ENCODE measurements at regions not wholly inside any gene's neighbourhood (a gene's known extent, or its start where the extent isn't known, plus 50 kb on each side); places are given as distances from the start of the nearest gene placed in this dataset.

GRCh38 chr4:170887396-170887795, 797.6 kb upstream of the AADAT start:
- Histone ChIP-seq H3K9ac (ENCODE audit: insufficient read depth in 1 of 2, low read depth in 2 of 2, low read length in 2 of 2) (no peak overlapping the region), H3K79me2 (ENCODE audit: control insufficient read depth, insufficient read depth, low read length) (no peaks in the 10 kb centered on the region), H3K4me3 (no peak overlapping the region), H3K9me1 (ENCODE audit: control insufficient read depth, insufficient read depth, low read length) (no peaks in the 10 kb centered on the region), H3K9me3 (replicated peaks; ENCODE audit: control insufficient read depth, insufficient read depth, low read depth, low read length) (no peaks in the 10 kb centered on the region), H3K36me3 (ENCODE audit: control insufficient read depth, insufficient read depth, low read length) (no peaks in the 10 kb centered on the region), H3K4me2 (ENCODE audit: insufficient read depth, low read length) (no peak overlapping the region), H2AFZ (ENCODE audit: low read depth, low read length) (no peak overlapping the region), H4K20me1 (replicated peaks; ENCODE audit: control insufficient read depth, insufficient read depth, low read length) (no peaks in the 10 kb centered on the region), H3K27ac (ENCODE audit: extremely low read depth, low read depth, low read length) (no peak overlapping the region), H3K4me1 (replicated peaks in 1 of 2; ENCODE audit: control insufficient read depth in 2 of 2, insufficient read depth in 2 of 2, low read length in 2 of 2) (no peaks in the 10 kb centered on the region), H3K27me3 (ENCODE audit: control insufficient read depth in 2 of 2, insufficient read depth in 2 of 2, low read length in 2 of 2) (no peaks in the 10 kb centered on the region)
- POLR2A ChIA-PET, result no interaction called here
- in situ Hi-C loops (cut with MboI) (no loop called here), intact Hi-C loops (cut with micrococcal nuclease) (no loop called here)
- FAIRE-seq (no peak), ATAC-seq (no peak), DNase-seq (ENCODE audit: extremely low read depth in 1 of 4, low spot score in 3 of 4) (no peak)
- no TSS peak for BruUV-seq (replicated peaks)
- 3% methylated on average over 3 of the region's 3 CpGs for WGBS (ENCODE audit: insufficient coverage, low coverage, missing lambda C conversion rate)
- CTCF ChIA-PET (ENCODE audit: low intra/inter-chr PET ratio), result no interaction called here
- TF ChIP-seq, protein P1, sequence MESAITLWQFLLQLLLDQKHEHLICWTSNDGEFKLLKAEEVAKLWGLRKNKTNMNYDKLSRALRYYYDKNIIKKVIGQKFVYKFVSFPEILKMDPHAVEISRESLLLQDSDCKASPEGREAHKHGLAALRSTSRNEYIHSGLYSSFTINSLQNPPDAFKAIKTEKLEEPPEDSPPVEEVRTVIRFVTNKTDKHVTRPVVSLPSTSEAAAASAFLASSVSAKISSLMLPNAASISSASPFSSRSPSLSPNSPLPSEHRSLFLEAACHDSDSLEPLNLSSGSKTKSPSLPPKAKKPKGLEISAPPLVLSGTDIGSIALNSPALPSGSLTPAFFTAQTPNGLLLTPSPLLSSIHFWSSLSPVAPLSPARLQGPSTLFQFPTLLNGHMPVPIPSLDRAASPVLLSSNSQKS (CRISPR knock-in tag; IDR thresholded peaks at IDR 0.05), result no peak
- TF ChIP-seq ZNF311 (CRISPR knock-in tag; IDR thresholded peaks at IDR 0.05) (no peak), SIX5 (IDR thresholded peaks at IDR 0.05; ENCODE audit: borderline replicate concordance in 1 of 2, insufficient read depth in 1 of 2, low read depth in 1 of 2, low read length in 2 of 2) (no peak), MEIS2 (IDR thresholded peaks at IDR 0.05; ENCODE audit: partially characterized antibody) (no peak), ASH1L (IDR thresholded peaks at IDR 0.05; ENCODE audit: borderline replicate concordance, low read depth, partially characterized antibody) (no peak), CEBPG (CRISPR knock-in tag; IDR thresholded peaks at IDR 0.05) (no peak), CEBPG (tag; conservative IDR thresholded peaks at IDR 0.05 in 1 of 2, IDR thresholded peaks at IDR 0.05 in 1 of 2) (no peak), RUNX1 (IDR thresholded peaks at IDR 0.05; ENCODE audit: low read depth) (no peak), ZNF699 (CRISPR knock-in tag; IDR thresholded peaks at IDR 0.05; ENCODE audit: insufficient replicate concordance) (no peak), POLR2G (IDR thresholded peaks at IDR 0.05; ENCODE audit: low read depth, low read length) (no peak), MCM2 (IDR thresholded peaks at IDR 0.05; ENCODE audit: low read depth) (no peak), CHD1 (IDR thresholded peaks at IDR 0.05; ENCODE audit: low read length) (no peak), MAZ (CRISPR knock-in tag; conservative IDR thresholded peaks at IDR 0.05 in 1 of 2, IDR thresholded peaks at IDR 0.05 in 1 of 2) (no peak), WHSC1 (IDR thresholded peaks at IDR 0.05; ENCODE audit: low read length) (no peak), CHCHD3 (CRISPR knock-in tag; IDR thresholded peaks at IDR 0.05) (no peak), ZNF280A (IDR thresholded peaks at IDR 0.05; ENCODE audit: low read depth, partially characterized antibody) (no peak)
- TF ChIP-seq, protein P2, sequence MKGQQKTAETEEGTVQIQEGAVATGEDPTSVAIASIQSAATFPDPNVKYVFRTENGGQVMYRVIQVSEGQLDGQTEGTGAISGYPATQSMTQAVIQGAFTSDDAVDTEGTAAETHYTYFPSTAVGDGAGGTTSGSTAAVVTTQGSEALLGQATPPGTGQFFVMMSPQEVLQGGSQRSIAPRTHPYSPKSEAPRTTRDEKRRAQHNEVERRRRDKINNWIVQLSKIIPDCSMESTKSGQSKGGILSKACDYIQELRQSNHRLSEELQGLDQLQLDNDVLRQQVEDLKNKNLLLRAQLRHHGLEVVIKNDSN (CRISPR knock-in tag; IDR thresholded peaks at IDR 0.05), result no peak

Measured in K562 (cell line).